Right lobe of liver (tissue), 4 donors: ENCODE measurements at regions not wholly inside any gene's neighbourhood (a gene's known extent, or its start where the extent isn't known, plus 50 kb on each side); places are given as distances from the start of the nearest gene placed in this dataset.

Experiments
- POLR2A ChIP-seq: fragments of 450-650 bp; IDR thresholded peaks from one replicate; pipeline ENCODE4 v1.6.1; 2017; ENCODE audit warnings: antibody characterized with exemption, mild to moderate bottlenecking
- TF ChIP-seq, protein P1 (sequence below), 4 donors: fragments of 200-600 bp in 3 of 4; fragments of 450-650 bp in 1 of 4; IDR thresholded peaks; one replicate each; pipeline versions ENCODE4 v1.5.1 to v1.8.0; 2016 to 2022; ENCODE audit warnings: antibody characterized with exemption in 4 of 4, mild to moderate bottlenecking in 2 of 4
- donor health status: DM: no; HTN: no; CAD: no.
- donor health status: DM: no; HTN: no; CAD: no.
- donor health status: DM: no; HTN: yes; CAD: no.

DNA sequence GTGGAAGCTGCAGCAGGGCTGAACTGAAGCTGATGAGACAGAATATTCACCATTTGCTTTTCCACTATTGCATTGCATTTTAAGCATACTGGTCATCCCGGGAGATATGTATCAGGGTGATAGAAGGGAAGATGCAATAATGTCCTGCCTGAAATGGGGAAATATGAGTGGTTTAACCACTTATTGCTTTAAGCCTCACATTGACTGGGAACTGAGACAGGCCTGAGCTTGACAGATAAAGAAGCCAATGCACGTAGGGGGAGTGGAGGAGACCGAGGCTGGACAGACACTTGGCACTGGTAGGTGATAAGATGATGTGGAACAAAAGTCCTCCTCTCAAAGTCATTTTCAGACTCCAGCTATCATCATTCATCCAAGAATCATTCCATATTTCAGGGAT, 911.7 kb upstream of the NCAM2 start:
- no peak for TF ChIP-seq POLR2A
- TF ChIP-seq, protein P1, sequence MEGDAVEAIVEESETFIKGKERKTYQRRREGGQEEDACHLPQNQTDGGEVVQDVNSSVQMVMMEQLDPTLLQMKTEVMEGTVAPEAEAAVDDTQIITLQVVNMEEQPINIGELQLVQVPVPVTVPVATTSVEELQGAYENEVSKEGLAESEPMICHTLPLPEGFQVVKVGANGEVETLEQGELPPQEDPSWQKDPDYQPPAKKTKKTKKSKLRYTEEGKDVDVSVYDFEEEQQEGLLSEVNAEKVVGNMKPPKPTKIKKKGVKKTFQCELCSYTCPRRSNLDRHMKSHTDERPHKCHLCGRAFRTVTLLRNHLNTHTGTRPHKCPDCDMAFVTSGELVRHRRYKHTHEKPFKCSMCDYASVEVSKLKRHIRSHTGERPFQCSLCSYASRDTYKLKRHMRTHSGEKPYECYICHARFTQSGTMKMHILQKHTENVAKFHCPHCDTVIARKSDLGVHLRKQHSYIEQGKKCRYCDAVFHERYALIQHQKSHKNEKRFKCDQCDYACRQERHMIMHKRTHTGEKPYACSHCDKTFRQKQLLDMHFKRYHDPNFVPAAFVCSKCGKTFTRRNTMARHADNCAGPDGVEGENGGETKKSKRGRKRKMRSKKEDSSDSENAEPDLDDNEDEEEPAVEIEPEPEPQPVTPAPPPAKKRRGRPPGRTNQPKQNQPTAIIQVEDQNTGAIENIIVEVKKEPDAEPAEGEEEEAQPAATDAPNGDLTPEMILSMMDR (IDR thresholded peaks at IDR 0.05): no peak
